Epidermal melanocyte (primary cell): ENCODE measurements at regions not wholly inside any gene's neighbourhood (a gene's known extent, or its start where the extent isn't known, plus 50 kb on each side); places are given as distances from the start of the nearest gene placed in this dataset.
"Not testable (repeated sequence)": the region's sequence is repeated elsewhere in the genome, so short reads cannot be mapped to it uniquely, and the experiment has no call there.

Experiments used
- DNase-seq: peaks from one replicate; pipeline ENCODE4 v3.0.0; 2011; ENCODE audit warnings: low spot score; ENCODE audit not compliant: insufficient read length

GRCh38 chr11:122401581-122401980, 253.9 kb upstream of the UBASH3B start:
- not testable (repeated sequence) for DNase-seq

DNA sequence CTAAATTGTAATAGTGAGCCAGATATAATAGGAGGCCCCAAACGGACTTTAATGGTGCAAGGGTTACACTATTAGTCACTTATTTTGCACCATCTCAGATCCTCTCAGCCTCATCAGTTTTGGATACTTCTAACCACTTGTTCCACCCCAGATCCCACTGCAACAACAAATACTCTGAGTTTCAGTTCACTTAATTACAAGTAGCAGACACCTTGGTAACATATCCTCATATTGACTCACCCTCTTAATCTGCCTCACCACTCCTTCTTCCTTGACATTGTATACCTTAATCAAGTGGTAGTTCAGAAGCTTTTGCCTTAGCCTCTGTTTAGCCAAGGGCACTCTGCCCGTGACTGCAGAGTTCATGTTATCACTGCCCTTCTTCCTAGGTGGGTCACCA, 256.1 kb upstream of the UBASH3B start:
- DNase-seq, result no peak

DNA sequence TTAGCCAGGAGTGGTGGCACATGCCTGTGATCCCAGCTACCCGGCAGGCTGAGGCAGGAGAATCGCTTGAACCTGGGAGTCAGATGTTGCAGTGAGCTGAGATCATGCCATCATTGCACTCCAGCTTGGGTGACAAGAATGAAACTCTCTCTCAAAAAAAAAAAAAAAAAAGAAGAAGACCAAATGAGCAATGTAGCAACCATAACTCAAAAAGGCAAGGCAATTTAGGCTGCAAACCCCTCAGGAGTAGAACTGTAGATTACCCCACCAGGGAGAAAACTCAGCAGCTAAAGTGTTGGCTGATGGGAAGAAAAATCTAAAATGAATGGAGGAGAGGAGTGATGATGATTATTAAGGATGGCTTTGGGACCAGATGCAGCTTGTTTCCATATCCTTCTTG, 256.7 kb upstream of the UBASH3B start:
- no peak for DNase-seq

- no peak for DNase-seq
These were observed 257.4 kb upstream of the UBASH3B start for GRCh38 chr11:122398167-122398566.

DNA sequence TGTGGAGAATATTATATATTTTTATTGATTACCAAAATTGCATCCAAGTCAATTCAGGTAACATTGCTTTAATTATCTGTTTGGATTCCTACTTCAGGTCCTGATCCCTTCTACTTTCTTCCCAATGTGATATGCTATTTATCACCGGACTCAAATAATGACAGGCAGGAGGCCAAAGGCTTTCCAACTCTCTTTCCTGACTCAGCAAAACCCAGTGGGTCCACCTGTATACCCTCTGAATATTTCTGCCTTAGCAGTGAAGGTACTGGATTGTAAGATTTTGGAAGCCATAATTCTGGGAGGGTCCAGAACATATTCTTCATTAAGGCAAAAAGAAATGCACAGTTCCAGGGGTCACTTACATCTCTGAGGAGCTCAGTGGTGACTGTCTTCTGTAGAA, 260.2 kb upstream of the UBASH3B start:
- no peak for DNase-seq

GRCh38 chr11:122394313-122394712, 261.2 kb upstream of the UBASH3B start:
- no peak for DNase-seq

DNA sequence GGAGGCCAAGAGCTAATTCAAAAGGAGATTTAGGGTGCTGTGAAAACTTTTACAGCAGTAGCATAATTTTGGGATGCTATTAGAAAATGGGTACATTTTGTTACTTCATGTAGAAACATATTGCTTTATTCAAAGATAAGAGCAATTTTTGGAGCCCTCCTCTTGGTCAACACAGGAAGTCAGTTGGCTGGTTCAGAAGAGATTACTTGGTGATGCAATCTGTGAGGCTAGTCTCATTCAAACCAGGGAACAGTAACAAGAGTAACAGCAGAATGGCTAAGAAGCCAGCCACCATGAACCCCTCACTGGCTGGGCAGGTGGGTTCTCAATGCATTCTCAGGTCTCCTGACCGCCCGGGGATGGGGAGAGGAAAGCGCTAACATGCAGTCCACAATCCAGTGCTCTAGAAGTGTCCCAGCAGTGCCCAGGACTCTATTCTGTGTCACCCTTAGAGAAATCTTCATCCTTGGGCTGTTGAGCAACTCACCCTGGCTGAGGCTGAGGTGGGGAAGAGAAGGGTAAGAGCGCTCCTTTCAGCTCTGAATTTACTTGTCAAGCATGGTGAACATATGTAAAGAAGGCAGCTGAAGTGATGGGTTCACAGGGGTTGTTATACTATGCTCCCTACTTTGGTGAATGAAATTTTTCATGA, 262.2 kb upstream of the UBASH3B start:
- DNase-seq, result no peak

DNA sequence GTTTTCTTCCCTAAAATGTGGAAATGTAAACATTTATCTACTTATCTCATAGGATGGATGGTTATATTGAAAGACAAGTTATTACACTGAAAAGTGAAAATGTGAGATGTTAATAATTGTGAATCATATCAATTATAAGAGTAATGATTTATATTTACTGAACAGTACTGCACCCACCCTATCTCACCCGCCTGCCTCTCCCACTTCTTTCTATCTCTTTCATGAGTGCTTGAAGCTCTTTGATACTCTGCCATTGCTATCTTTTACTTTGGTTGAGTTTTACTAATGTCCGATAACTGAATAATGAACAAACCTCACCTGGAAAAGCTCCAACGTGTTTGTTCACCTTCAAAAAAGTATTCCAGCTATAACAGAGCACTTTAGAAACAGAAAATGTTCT, 263.0 kb upstream of the UBASH3B start:
- DNase-seq, result no peak

DNA sequence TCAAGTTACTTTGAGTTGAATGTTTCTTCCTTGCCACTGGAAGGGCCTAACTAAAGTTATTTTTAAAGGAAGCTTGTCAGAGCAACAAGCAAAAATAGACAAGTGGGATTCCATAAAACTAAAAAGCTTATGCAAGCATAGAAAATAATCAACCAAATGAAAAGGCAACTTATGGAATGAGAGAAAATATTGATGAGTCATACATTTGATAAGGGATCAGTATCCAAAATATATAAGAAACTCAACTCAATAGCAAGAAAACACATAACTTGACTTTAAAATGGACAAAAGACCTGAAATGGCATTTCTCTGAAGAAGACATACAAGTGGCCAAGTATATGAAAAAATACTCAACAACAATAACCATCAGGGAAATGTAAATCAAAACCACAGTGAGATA, 264.5 kb upstream of the UBASH3B start:
- no peak for DNase-seq

GRCh38 chr11:122383186-122383585, 267.2 kb upstream of the BLID start:
- no peak for DNase-seq

- DNase-seq, result no peak
These were observed 259.8 kb upstream of the BLID start for GRCh38 chr11:122375687-122376399.

DNA sequence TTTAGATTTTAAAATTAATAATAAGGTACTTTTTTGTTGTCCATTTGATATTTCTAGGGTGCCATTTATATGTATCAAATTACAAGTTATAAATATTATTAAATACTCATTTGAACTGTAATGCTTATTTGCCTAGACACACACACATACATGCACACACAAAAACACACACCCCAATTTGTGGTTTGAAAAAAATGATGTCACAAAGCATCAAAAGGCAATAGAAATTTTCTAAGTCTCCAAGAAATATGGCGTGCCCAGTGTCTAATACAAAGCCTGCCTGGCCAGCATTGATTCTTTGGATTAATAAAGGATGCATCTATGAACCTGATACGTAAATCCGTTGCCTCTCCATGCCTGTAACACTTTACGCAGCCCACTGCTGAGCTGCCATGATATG, 252.8 kb upstream of the BLID start:
- DNase-seq, result no peak

GRCh38 chr11:122367809-122368231, 251.8 kb upstream of the BLID start:
- DNase-seq, result no peak

DNA sequence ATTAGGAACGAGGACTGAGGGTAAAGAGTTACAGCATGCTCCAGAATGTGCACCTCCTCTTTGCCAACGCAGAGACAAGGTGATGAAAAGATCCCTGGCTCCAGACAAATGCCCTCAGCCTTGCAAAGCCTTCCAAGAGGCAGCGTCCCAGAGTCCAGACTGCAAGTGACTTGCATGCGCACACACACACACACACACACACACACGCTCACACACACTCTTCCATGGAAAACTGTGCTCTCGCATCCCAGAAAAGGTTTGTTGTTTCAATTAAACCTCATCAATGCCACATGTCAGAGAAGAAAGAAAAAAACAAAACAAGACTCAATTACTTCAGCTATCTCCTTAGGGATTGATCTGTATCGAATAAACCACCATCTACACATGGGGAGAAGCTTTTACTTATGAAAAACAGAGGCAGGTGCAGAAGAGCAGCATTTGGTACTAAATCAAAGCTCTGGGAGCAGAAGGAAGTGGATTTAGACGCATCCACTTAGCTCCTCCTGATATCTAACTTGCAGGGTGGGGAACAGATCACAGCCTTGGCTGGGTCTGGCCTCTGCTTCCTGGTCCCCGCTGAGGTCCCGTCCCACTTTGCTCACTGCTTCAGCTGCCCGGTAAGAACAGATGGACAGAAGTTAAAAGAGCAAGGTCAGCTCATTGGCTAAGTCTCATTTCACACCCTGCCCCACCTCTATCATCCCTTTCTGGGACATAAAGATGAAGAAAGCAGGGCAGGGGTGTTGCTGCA, 249.8 kb upstream of the BLID start:
- DNase-seq, result no peak

DNA sequence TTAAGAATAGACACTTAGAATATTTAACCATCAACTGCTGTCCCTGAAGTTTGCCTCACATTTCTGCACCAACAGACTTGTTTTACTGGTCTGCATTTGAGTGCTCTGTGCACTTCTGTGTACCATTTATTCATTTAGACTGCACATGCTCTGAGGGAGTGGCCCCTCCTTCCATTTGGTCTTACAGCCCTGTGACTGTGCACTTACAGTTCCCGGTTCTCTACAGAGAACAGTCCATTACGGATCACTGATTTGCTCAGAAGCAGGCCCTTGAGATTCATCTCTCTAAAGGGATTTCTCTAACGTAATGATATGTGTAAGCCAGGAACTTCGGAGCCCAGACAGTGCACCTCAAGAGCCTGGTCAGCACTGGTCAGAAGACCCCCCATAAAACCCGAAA, 247.3 kb upstream of the BLID start:
- DNase-seq, result no peak

DNA sequence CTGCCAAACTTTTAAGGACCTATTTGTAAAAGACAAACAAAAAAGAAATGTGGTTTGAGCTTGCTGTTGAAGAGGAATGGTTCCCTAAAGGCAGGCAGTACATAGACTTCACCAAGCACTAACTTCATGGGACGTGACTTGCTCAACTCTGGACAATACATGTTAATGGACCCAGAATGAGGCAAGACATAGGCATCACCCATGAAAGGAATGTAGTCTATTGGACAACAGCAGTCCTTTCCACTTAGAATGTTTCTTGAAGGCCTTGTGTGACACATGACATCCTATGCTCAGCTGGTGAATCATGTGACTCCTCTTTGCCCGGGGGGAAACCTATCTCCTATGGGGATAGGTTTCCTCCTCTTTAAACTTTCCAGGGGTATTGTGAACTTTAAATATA, 246.4 kb upstream of the BLID start:
- DNase-seq, result no peak

GRCh38 chr11:122360875-122361274, 244.9 kb upstream of the BLID start:
- DNase-seq, result no peak

DNA sequence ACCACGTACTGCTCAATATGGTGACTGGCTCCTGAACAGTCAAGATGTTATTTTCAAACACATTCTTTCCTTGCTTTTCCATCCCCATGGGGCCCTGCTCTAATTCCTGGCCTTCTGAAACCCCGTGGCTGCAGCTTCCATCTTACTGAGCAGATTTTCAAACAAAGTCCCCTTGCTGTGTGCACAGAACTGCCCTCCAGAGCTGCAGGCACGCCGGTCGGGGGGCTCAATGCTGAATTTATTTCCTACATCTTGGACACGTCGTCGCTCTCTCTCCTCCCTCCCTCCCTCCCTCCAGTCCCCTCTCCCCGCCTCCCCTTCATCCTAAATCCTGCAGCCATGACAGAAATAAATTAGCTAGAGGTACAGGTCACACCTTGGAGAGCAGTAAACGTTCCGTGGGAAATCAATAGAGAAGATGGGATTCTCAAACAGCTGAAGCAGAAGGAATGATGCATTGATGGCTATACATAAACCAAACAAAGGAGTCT, 243.1 kb upstream of the BLID start:
- no peak for DNase-seq

GRCh38 chr11:122358292-122358691, 242.3 kb upstream of the BLID start:
- no peak for DNase-seq

DNA sequence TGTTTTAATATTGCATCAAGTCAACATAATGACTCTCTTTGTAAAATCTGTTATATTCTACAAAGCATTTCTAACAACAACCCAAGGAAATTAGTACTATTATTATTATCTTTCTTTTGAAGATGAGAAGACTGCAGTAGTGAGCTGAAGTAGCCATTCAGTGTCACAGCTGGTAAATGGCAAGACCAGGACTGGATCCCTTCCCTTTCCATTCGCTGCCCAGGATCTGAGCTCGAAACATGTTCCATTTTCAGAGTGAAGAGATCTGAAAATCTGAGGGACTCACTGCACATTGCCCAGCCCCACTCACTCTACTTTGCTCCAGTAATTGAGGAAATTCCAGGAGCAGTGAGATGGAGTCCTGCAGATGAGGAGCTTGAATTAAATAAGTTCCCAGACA, 240.0 kb upstream of the BLID start:
- no peak for DNase-seq

DNA sequence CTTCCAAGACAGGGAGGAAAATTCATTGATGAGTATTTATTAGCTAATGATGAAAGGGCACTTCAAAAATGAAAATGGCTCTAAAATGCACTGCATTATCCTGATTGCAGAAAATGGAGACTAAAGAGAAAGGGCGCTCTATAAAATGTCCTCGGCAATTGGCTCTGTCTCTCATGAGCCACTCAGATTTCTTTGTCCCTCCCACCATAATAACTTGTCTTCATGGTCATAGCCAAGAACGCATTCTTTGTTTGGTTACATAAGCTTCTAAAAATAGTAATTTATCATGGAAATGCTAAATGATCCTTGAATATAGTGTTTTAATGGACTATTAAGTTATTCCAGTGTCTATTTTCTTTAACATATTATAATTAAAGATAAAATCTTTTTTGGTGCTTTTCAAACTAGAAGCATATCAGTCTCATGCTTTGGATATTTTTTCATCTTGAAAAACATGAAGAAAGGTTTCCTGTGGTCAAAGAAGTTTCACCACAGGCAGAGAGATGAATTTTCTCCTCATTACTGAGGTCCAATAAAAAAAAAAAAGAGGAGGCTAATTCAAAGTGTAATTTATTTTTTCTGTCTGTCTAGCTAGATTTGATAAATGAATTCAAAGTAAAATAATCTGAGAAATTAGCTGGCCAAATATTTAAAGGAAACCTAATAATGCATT, 238.1 kb upstream of the BLID start:
- DNase-seq, result no peak

DNA sequence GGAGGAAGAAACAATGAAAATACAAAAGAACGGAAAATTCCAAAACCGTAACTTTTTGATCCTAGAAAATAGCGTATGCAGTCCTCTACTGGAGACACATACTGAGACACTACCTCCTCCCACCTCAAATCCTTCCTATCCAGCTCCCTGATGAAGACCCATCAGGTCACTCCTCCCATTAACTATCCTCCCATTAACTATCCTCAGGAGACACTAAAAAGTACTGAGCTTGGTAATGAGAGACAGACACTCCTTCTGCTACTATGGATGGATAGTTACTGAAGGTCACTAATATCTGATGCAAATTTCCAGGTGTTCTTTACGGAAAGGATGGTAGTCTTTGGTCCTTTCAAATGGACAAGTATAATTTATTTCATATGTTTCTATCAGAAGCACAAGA, 237.5 kb upstream of the BLID start:
- DNase-seq, result no peak
